ENCODE measurements at regions not wholly inside any gene's neighbourhood (a gene's known extent, or its start where the extent isn't known, plus 50 kb on each side); places are given as distances from the start of the nearest gene placed in this dataset.
"Not testable (repeated sequence)": the region's sequence is repeated elsewhere in the genome, so short reads cannot be mapped to it uniquely, and the experiment has no call there.

DNA sequence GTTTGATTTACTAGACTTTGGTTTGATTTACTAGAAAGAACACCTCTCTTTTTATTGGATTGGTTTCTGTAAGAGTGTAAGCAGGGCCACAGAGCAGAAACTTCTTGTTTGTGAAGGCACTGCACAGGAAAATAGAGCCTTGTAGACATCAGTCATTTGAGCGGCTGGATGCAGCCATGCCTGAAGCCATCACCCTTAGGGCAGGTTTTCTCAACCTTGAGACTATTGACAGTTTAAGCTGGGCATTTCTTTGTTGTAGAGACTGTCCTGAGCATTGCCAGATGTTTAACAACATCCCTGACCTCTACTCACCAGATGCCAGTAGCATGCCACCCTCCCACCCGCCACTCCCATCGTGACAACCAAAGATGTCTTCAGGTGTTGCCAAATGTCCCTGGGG, 130.2 kb upstream of the SULF2 start:
- DNase-seq (ENCODE audit: low spot score): no peak
- TF ChIP-seq, protein P1, sequence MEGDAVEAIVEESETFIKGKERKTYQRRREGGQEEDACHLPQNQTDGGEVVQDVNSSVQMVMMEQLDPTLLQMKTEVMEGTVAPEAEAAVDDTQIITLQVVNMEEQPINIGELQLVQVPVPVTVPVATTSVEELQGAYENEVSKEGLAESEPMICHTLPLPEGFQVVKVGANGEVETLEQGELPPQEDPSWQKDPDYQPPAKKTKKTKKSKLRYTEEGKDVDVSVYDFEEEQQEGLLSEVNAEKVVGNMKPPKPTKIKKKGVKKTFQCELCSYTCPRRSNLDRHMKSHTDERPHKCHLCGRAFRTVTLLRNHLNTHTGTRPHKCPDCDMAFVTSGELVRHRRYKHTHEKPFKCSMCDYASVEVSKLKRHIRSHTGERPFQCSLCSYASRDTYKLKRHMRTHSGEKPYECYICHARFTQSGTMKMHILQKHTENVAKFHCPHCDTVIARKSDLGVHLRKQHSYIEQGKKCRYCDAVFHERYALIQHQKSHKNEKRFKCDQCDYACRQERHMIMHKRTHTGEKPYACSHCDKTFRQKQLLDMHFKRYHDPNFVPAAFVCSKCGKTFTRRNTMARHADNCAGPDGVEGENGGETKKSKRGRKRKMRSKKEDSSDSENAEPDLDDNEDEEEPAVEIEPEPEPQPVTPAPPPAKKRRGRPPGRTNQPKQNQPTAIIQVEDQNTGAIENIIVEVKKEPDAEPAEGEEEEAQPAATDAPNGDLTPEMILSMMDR (IDR thresholded peaks at IDR 0.05; ENCODE audit: extremely low read depth, insufficient read depth, missing control alignments): no peak
- in situ Hi-C loops (cut with MboI; ENCODE audit: low pct_unique_long_range_greater_than_20kb, low sequenced_read_pairs, unreplicated experiment): no loop called here

DNA sequence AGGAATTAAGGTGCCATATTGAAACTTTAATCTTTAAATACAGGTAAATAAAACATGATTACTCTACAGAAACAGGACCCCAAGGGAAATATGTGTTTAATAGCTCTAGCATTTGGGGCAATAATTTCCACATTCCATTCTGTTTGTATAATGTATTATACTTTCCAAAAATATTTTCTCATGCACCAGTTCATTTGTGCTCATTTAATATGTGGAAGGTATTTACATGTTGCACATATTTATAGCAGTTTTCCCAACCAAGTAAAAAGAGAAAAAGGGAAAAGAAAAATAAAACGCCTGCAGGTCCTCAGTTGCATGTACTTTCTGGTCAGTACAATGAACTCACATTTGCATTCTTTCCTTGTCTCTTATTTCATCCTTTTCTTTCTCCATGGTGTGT, 129.5 kb upstream of the SULF2 start:
- in situ Hi-C loops (cut with MboI; ENCODE audit: low pct_unique_long_range_greater_than_20kb, low sequenced_read_pairs, unreplicated experiment): no loop called here
- no peak for DNase-seq (ENCODE audit: low spot score)
- TF ChIP-seq, protein P1 (IDR thresholded peaks at IDR 0.05; ENCODE audit: extremely low read depth, insufficient read depth, missing control alignments): no peak

DNA sequence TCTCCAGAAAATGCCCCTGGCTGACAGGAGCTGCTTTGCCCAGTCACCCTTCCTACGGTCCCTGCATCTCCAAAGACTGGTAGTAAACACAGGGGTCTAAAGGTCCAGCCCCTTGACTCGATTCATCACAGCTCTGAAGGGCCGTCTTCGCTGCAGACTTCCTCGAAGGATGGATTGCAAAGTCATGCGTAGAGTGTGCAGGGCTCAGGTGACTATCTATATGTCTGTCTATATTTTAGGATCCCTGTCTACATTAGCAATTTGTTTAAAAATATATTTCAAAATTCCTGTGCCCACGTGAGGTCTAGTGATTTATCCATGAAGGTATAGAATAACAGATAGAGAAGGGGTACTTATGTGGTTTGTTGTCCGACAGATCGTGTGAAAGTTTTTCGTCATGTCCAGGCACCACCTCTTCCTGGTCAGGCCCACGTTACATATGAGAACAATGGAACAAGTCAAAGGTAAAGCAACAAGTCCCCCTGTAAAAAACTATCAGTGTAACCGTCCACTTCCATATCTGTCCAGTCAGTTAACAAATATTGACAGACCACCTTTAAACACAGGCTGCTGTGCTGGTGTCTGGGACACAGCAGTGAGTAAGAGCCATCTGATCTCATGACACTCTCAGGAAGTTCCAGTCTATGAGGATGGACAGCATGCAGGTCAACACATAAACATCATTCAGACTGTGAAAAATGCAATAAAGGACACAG, 127.7 kb upstream of the SULF2 start:
- DNase-seq (ENCODE audit: low spot score); in situ Hi-C loops (cut with MboI; ENCODE audit: low pct_unique_long_range_greater_than_20kb, low sequenced_read_pairs, unreplicated experiment): not testable (repeated sequence)

DNA sequence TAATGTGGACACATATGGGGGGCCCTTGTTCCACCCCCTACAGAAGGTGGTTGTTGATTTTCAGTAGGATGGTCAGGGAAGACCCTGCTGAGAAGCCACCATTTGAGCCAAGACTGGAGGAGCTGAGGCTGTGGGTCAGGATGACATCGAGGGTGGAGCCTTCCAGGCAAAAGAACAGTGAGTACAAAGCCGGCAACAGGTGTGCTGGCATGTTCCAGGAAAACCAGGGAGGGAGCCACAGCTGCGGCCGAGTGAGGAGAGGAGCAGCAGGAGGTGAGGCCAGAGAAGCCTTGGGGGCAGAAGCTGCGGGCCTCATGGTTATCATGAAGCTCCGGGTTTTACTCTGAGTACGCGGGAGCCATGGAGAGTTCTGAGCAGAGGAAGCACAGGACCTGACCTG, 126.9 kb upstream of the SULF2 start:
- in situ Hi-C loops (cut with MboI; ENCODE audit: low pct_unique_long_range_greater_than_20kb, low sequenced_read_pairs, unreplicated experiment); DNase-seq (ENCODE audit: low spot score): not testable (repeated sequence)

DNA sequence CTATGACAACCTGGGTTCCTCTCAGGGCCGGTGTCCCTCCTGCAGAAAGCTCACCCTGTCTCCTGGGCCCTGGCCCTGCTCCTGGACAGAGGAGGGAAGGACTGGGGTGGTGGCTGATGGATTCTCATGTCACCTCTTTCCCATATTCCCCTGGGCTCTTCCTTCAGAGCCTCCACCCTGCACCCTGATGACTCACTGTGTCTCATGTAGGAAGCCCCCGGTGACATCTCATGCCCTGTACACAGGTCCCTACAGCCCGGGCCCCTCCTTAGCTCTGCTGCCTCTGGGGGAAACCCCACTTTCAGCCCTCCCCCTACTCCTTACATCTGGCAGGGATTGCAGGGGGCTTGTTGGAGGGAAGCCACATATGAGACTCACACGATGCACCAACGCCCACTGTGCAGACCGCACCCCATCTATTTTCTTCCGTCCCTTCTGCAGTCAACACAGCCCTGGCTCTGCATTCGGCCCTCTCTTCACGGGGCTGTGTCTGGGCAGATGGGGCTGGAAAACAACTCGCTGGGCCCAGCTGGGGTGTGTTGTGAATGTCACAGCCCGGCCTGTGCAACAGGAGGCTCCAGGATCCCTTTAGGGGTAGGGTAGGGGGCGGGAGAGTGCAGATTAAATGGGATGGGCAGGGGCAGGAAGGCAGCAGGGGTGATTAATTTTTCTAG, 124.6 kb upstream of the SULF2 start:
- DNase-seq (ENCODE audit: low spot score); in situ Hi-C loops (cut with MboI; ENCODE audit: low pct_unique_long_range_greater_than_20kb, low sequenced_read_pairs, unreplicated experiment): not testable (repeated sequence)

DNA sequence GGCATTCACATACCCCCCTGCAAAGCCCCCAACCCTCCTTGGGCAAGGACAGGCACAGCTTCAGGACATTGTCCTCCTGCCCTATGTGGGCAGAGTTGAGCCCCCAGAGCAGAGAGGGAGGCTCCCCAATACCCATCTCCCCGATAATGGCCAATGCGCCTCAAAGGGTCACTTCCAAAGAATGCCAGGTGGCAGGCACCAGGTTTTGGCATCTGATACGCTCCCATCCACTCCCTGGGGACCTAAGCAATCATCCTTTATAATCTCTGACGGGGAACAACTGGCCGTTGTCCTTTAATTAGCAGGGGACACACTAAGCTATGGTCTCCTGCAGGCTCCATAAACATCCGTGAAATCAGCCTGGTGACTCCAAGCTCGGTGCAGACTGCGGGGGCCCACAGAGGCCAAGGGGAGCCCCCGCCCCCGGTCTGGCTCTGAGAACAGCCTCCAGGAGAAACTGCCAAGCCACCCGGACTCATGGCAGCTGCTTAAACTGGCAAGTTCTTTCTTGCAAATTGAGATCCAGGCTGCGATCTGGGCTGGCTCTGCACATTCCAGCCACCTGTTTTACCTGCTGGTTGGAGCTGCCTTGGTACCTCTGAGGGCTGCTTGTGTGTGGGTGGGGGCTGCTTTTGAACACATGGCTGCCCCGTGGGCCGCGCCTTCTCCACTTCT, 123.2 kb upstream of the SULF2 start:
- DNase-seq (ENCODE audit: low spot score); in situ Hi-C loops (cut with MboI; ENCODE audit: low pct_unique_long_range_greater_than_20kb, low sequenced_read_pairs, unreplicated experiment): not testable (repeated sequence)

DNA sequence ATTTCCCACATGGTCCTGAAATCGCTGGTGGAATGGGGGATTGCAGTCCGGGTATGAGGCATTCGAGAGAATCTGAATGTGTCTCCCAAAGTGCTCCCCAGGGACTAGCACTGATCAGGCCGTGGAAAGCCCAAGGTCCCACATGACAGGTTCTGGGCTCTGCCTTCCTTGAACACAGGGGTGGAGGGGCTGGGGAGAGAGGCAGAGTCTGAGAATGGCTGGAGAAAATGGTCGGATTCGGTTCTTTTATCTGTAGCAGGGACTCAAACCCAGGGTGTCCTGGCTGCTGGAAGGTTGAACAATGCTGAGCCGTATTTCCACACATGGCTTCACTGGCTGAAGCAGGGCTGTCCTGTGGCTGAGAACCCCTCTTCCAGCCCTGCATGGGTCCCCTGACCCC, 122.7 kb upstream of the SULF2 start:
- DNase-seq (ENCODE audit: low spot score); in situ Hi-C loops (cut with MboI; ENCODE audit: low pct_unique_long_range_greater_than_20kb, low sequenced_read_pairs, unreplicated experiment): not testable (repeated sequence)

DNA sequence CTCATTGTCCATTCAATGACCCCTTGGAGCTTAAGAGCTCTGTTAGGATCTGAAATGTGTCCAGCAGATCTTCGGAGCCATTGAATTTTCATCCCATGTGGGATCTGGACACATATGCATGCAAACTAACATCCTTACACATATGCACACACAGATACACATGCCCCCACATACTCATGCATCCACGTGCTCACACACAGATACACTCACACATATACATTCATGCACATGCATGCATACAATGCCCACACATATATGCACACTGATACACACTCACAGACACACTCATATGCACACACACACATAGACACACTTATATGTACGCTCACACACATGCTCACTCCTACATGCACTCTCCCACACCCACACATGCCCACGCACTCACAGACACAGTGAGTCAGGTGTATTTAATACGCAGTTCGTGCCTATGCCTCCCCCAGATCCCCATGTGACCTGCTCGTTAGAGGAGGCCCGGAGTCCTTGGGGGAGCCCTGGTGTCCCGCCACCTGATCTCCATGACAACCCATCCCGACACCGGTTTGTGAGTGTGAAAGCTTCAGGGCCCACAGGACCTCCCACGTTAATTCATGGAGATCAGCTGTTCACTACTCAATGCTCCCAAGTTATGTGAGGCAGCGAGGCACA, 121.9 kb upstream of the SULF2 start:
- TF ChIP-seq, protein P1 (IDR thresholded peaks at IDR 0.05; ENCODE audit: extremely low read depth, insufficient read depth, missing control alignments): no peak
- DNase-seq (ENCODE audit: low spot score): no peak
- in situ Hi-C loops (cut with MboI; ENCODE audit: low pct_unique_long_range_greater_than_20kb, low sequenced_read_pairs, unreplicated experiment): no loop called here

DNA sequence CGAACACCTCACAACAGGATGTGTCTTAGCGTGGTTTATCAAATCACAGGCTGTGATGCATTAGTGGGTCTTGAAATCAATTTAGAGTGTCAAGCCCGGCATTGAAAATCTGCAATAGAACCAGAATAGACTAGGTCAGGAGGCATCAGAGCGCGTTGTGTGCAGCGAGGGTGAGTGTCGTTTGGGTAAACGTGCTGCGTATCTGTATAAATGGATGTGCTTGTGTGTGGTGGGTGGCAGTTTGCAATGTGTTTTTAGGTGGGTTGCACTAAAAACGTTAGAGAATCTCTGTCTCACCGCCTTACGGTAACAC, 121.0 kb upstream of the SULF2 start:
- in situ Hi-C loops (cut with MboI; ENCODE audit: low pct_unique_long_range_greater_than_20kb, low sequenced_read_pairs, unreplicated experiment): no loop called here

More for the DNA sequence above, 121.0 kb upstream of the SULF2 start:
- no peak for DNase-seq (ENCODE audit: low spot score)
- TF ChIP-seq, protein P1 (IDR thresholded peaks at IDR 0.05; ENCODE audit: extremely low read depth, insufficient read depth, missing control alignments): no peak
